RWPE1 (cell line): ENCODE measurements at regions not wholly inside any gene's neighbourhood (a gene's known extent, or its start where the extent isn't known, plus 50 kb on each side); places are given as distances from the start of the nearest gene placed in this dataset.

Experiments
- CTCF ChIA-PET: fragments of 350-600 bp; sonication (Branson Sonifier 250); formaldehyde crosslinking; extraction: SDS; loops from one replicate; lab custom pipeline; 2021; lab: Yijun Ruan, JAX
- POLR2A ChIA-PET: fragments of 400-600 bp; formaldehyde crosslinking; extraction: SDS; loops from one replicate; lab custom pipeline; 2020; ENCODE audit warnings: antibody characterized with exemption; ENCODE audit not compliant: low non-redundant PET; lab: Yijun Ruan, JAX
- DNase-seq: peaks from one replicate; pipeline ENCODE4 v3.0.0; 2012; ENCODE audit warnings: low spot score
- H3K27ac ChIP-seq: fragments of 450-650 bp; 2 replicates; pipeline ENCODE4 v1.5.1; 2017
- TF ChIP-seq, protein P1 (sequence below): fragments of 450-650 bp; conservative IDR thresholded peaks from 2 replicates; pipeline ENCODE4 v1.5.1; 2017; ENCODE audit warnings: low read depth, mild to moderate bottlenecking

DNA sequence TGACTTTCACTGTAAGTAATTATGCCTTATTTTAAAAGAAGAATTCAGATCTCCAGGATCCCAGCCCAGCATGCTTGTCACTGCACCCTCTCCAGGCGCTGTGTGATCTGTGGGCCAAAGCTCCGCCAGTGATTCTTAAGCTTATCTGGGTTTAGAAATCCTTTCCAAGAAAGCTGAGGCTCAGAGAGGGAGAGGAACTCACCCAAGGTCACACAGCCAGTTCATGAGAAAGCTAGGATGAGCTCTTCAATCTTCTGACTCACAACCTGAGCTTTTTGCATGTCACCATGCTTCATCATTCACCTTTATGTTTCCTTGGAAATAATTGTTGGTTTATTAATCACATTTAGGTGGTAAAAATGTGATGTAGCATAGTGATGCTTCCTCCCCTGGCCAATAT, 136.6 kb upstream of the HAND1 start:
- no peak for DNase-seq
- CTCF ChIA-PET, result interaction anchor here (0.5 to 1.0 kb wide), 2 partner anchors 542 to 1462 kb away, joined by 3 read pairs; no protein-coding TSS in a partner anchor
- POLR2A ChIA-PET, result no interaction called here

DNA sequence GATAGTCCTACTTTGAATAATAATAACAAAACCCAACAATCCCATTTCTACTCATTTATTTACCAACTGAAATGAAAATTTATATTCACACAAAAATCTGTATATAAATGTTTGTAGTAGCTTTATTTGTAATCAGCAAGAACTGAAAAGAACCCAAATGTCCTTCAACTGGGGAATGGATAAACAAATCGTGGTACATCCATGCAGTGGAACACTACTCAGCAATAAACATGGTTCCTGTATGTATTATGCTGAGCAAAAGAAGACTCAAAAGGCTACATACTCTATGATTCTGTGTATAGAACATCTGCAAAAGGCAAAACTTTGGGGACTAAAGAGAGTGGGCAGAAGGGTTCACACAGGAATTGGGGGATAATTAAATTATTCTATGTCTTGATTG, 136.1 kb upstream of the HAND1 start:
- H3K27ac ChIP-seq, result no peak overlapping the region
- CTCF ChIA-PET, result interaction anchor here (0.7 to 1.0 kb wide), 2 partner anchors 542 to 558 kb away, joined by 3 read pairs; no protein-coding TSS in a partner anchor
- TF ChIP-seq, protein P1, sequence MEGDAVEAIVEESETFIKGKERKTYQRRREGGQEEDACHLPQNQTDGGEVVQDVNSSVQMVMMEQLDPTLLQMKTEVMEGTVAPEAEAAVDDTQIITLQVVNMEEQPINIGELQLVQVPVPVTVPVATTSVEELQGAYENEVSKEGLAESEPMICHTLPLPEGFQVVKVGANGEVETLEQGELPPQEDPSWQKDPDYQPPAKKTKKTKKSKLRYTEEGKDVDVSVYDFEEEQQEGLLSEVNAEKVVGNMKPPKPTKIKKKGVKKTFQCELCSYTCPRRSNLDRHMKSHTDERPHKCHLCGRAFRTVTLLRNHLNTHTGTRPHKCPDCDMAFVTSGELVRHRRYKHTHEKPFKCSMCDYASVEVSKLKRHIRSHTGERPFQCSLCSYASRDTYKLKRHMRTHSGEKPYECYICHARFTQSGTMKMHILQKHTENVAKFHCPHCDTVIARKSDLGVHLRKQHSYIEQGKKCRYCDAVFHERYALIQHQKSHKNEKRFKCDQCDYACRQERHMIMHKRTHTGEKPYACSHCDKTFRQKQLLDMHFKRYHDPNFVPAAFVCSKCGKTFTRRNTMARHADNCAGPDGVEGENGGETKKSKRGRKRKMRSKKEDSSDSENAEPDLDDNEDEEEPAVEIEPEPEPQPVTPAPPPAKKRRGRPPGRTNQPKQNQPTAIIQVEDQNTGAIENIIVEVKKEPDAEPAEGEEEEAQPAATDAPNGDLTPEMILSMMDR, result no peak
- no peak for DNase-seq
- POLR2A ChIA-PET, result no interaction called here

More for the DNA sequence above, 136.6 kb upstream of the HAND1 start:
- TF ChIP-seq, protein P1, result no peak
- no peak overlapping the region for H3K27ac ChIP-seq

DNA sequence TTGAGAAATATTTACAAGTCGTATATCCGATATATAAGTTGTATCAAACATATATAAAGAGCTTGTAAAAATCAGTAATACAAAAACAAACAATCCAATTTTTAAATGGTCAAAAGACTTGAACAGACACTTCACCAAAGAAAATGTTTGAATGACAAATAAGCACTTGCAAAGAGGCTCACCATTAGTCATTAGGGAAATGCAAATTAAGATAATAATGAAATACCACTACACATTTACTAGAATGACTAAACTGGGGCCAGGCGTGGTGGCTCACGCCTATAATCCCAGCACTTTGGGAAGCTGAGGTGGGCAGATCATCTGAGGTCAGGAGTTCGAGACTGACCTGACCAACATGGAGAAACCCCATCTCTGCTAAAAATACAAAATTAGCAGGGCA, 134.6 kb upstream of the HAND1 start:
- DNase-seq, result no peak
- H3K27ac ChIP-seq, result no peak overlapping the region
- ChIA-PET POLR2A (no interaction called here), CTCF (interaction anchor here (0.6 kb wide), 1 partner anchor 115 kb away, joined by 3 read pairs; no protein-coding TSS in a partner anchor)
- TF ChIP-seq, protein P1, result no peak

DNA sequence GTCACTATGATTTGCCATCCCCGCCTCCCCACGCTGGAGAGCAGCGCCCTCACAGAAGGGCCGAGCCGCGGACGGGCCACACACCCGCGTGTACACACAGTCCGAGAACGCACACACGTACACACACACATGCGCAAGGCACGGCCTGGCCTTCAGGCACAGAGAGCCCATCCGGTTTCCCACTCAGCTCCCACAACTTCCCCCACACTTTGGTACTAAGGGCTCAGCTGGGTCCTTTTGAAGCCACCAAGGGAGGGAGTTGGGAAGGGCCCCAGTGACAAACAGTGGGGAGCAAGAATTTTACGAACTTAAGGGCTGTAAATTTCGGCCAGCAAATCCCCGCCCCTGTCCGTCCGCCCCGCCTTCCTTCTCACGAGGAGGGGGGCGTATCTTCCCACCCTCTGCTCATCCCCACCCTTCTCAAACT, 133.3 kb upstream of the HAND1 start:
- DNase-seq, result no peak
- TF ChIP-seq, protein P1, result no peak
- no peak overlapping the region for H3K27ac ChIP-seq
- ChIA-PET POLR2A (no interaction called here), CTCF (interaction anchor here (0.5 to 4.8 kb wide), 9 partner anchors 21 to 1736 kb away, joined by 3 to 40 read pairs (median 3); no protein-coding TSS in a partner anchor)

DNA sequence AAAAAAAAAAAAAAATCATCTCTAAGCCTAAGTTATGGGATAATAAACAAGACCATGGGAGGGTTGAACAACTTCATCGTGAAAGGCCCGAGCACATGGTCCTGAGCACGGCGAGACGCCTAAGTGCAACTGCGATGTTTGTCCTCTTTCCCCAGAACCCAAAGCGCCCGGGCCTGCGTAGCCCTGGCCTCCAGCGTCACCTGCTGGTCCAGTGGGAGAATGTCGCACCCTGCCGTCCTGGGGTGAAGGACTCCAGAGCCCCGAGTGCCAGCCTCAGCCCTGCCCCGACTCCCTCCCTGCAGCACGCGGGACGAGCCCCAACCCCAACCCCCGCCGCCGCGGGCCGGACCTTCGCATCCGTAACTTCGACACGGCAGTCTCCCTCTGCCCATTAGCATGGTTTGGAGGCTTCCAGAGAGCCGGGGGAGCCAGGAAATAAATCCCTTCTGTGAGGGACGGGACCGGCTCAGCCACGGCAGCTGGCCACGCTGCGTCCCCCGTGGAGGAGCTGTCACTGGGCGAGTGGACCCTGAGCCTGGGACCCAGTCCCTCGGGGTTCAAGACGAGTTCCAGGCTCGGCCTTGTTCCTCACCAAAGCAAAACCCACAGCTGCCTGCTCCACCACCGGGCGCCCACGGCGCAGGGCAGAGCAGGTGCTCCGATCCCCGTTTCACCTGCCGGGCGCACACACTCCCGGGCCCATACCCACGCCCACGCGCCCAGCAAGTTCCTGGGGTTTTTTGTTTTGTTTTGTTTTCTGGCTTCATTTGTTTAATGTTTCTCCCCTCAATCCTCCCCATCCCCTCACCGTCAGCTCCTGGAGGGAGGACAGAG, 132.5 kb upstream of the HAND1 start:
- CTCF ChIA-PET, result interaction anchor here (0.5 to 4.8 kb wide), 17 partner anchors 16 to 1736 kb away, joined by 3 to 40 read pairs (median 3); no protein-coding TSS in a partner anchor
- POLR2A ChIA-PET, result no interaction called here
- H3K27ac ChIP-seq, result no peak overlapping the region
- peak; percentile 91 for DNase-seq
- TF ChIP-seq, protein P1, result peak; percentile 86

DNA sequence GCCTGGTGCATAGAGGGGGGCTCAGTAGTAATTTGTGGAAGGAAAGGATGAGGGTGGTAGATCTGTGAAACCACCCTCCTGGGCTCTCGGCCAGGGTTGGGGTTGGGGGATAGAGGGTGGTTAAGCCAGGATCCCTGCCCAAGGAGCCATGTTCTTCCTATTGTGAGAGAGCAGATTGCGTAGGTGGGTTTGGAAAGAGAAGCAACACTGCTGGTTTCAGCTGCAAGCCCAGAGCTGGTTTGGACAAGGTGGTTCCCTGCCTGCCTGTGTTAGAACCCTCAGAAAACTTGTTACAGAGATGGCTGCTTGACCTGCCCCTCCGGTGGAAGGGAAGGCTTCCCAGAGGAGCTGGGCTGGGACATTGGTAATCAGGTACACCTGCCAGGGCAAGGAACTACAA, 131.2 kb upstream of the HAND1 start:
- DNase-seq, result no peak
- ChIA-PET POLR2A (no interaction called here), CTCF (interaction anchor here (0.6 to 4.8 kb wide), 5 partner anchors 22 to 141 kb away, joined by 3 to 40 read pairs (median 5); no protein-coding TSS in a partner anchor)
- TF ChIP-seq, protein P1, result no peak
- H3K27ac ChIP-seq, result no peak overlapping the region
